OCI-LY7 (cell line): ENCODE measurements at regions not wholly inside any gene's neighbourhood (a gene's known extent, or its start where the extent isn't known, plus 50 kb on each side); places are given as distances from the start of the nearest gene placed in this dataset.

Experiments used
- BruUV-seq: library from RNA; stranded (reverse); fragments of 400-500 nt; replicated peaks from 2 replicates; lab custom pipeline; 2021; lab: Mats Ljungman, UMichigan
- CTCF ChIA-PET: fragments of 300-600 bp; sonication (Branson Sonifier 250); formaldehyde crosslinking; loops from one replicate; lab custom pipeline; 2022; ENCODE audit warnings: antibody characterized with exemption; ENCODE audit not compliant: unreplicated experiment; lab: Charles Lee
- POLR2A ChIA-PET: fragments of 300-600 bp; sonication (Branson Sonifier 250); formaldehyde crosslinking; loops from one replicate; lab custom pipeline; 2022; ENCODE audit warnings: antibody characterized with exemption; lab: Charles Lee
- DNase-seq: peaks from one replicate; pipeline ENCODE4 v3.0.0-alpha.2; 2015; ENCODE audit warnings: low spot score
- H2AFZ ChIP-seq: fragments of 200-600 bp; sonication (generic), shearing (Covaris generic); 2 replicates; pipeline ENCODE4 v1.6.1; 2014; ENCODE audit warnings: mild to moderate bottlenecking, antibody characterized with exemption, low read length, moderate library complexity
- H3K27ac ChIP-seq: fragments of 200-600 bp; sonication (generic); 2 replicates; pipeline ENCODE4 v1.5.1; 2014; ENCODE audit warnings: mixed run types, low read depth, mild to moderate bottlenecking, moderate library complexity, low read length, inconsistent platforms; ENCODE audit not compliant: poor library complexity, severe bottlenecking
- H3K36me3 ChIP-seq: fragments of 200-600 bp; sonication (generic); 2 replicates; pipeline ENCODE4 v1.6.1; 2014; ENCODE audit warnings: mild to moderate bottlenecking, antibody characterized with exemption, low read length, moderate library complexity, mixed read lengths; ENCODE audit not compliant: insufficient read depth
- H3K4me1 ChIP-seq: fragments of 200-600 bp; sonication (generic); 2 replicates; pipeline ENCODE4 v1.5.1; 2014; ENCODE audit warnings: mild to moderate bottlenecking, low read length; ENCODE audit not compliant: insufficient read depth, poor library complexity, severe bottlenecking
- H3K4me2 ChIP-seq: fragments of 200-600 bp; sonication (generic); 2 replicates; pipeline ENCODE4 v1.6.1; 2014; ENCODE audit warnings: mild to moderate bottlenecking, low read length
- H3K4me3 ChIP-seq: fragments of 200-600 bp; sonication (generic); 2 replicates; pipeline ENCODE4 v1.5.1; 2014; ENCODE audit warnings: mild to moderate bottlenecking, low read depth, low read length; ENCODE audit not compliant: poor library complexity, severe bottlenecking
- H3K79me2 ChIP-seq: fragments of 200-600 bp; sonication (generic); 2 replicates; pipeline ENCODE4 v1.6.1; 2016; ENCODE audit warnings: low read depth, mild to moderate bottlenecking, low read length, moderate library complexity, mixed read lengths; ENCODE audit not compliant: insufficient read depth
- H3K9me2 ChIP-seq: fragments of 200-600 bp; sonication (generic); 2 replicates; pipeline ENCODE4 v1.6.1; 2016; ENCODE audit warnings: mild to moderate bottlenecking, low read length, mixed read lengths; ENCODE audit not compliant: insufficient read depth
- H3K9me3 ChIP-seq: fragments of 200-600 bp; sonication (generic); 2 replicates; pipeline ENCODE4 v1.6.1; 2014; ENCODE audit warnings: mild to moderate bottlenecking, mixed run types, low read length, mixed read lengths
- H4K20me1 ChIP-seq: fragments of 200-600 bp; sonication (generic); 2 replicates; pipeline ENCODE4 v1.6.1; 2014; ENCODE audit warnings: mild to moderate bottlenecking, antibody characterized with exemption, low read length, moderate library complexity, mixed read lengths; ENCODE audit not compliant: insufficient read depth
- CTCF ChIP-seq: fragments of 200-600 bp; sonication (generic); conservative IDR thresholded peaks from 2 replicates; pipeline ENCODE4 v1.5.1; 2014; ENCODE audit warnings: mild to moderate bottlenecking, antibody characterized with exemption, low read length, moderate library complexity, mixed read lengths
- EZH2phosphoT487 ChIP-seq: fragments of 200-600 bp; sonication (generic); IDR thresholded peaks from 2 replicates; pipeline ENCODE4 v1.6.1; 2018; ENCODE audit warnings: low read depth, borderline replicate concordance, mild to moderate bottlenecking, mixed run types, antibody characterized with exemption, low read length, moderate library complexity, mixed read lengths
- intact Hi-C: fragments of 100-400 bp; cut with micrococcal nuclease; formaldehyde crosslinking; loops from one replicate; pipeline ENCODE4 v1.10.0; 2022; ENCODE audit not compliant: unreplicated experiment

GRCh38 chr12:30506411-30506810 is 189.3 kb downstream of the IPO8 start:
- no TSS peak for BruUV-seq
- no peak for DNase-seq
- no peak for TF ChIP-seq CTCF
- no peak for TF ChIP-seq EZH2phosphoT487
- H3K4me1 ChIP-seq, result no peaks in the 10 kb centered on the region
- no peaks in the 10 kb centered on the region for H3K79me2 ChIP-seq
- no peaks in the 10 kb centered on the region for H4K20me1 ChIP-seq
- H2AFZ ChIP-seq, result no peak overlapping the region
- no peaks in the 10 kb centered on the region for H3K9me3 ChIP-seq
- ChIA-PET CTCF (no interaction called here), POLR2A (no interaction called here)
- no peaks in the 10 kb centered on the region for H3K36me3 ChIP-seq
- no peaks in the 10 kb centered on the region for H3K9me2 ChIP-seq
- no peak overlapping the region for H3K4me2 ChIP-seq
- intact Hi-C loops, result no loop called here
- no peak overlapping the region for H3K27ac ChIP-seq
- no peak overlapping the region for H3K4me3 ChIP-seq

GRCh38 chr12:30501718-30502117 is 194.0 kb downstream of the IPO8 start:
- H3K79me2 ChIP-seq, result no peaks in the 10 kb centered on the region
- no peaks in the 10 kb centered on the region for H3K9me3 ChIP-seq
- intact Hi-C loops, result no loop called here
- ChIA-PET POLR2A (no interaction called here), CTCF (no interaction called here)
- no peak overlapping the region for H3K4me2 ChIP-seq
- no peak overlapping the region for H3K27ac ChIP-seq
- DNase-seq, result no peak
- H3K4me3 ChIP-seq, result no peak overlapping the region
- H4K20me1 ChIP-seq, result no peaks in the 10 kb centered on the region
- no peaks in the 10 kb centered on the region for H3K36me3 ChIP-seq
- H3K4me1 ChIP-seq, result no peaks in the 10 kb centered on the region
- no peak overlapping the region for H2AFZ ChIP-seq
- BruUV-seq, result no TSS peak
- no peaks in the 10 kb centered on the region for H3K9me2 ChIP-seq
- TF ChIP-seq EZH2phosphoT487, result no peak
- TF ChIP-seq CTCF, result no peak

GRCh38 chr12:30500532-30500931 is 195.1 kb downstream of the IPO8 start:
- Histone ChIP-seq H2AFZ (no peak overlapping the region), H3K4me2 (no peak overlapping the region), H3K36me3 (no peaks in the 10 kb centered on the region), H3K9me3 (no peaks in the 10 kb centered on the region), H3K4me1 (no peaks in the 10 kb centered on the region), H3K4me3 (no peak overlapping the region), H4K20me1 (no peaks in the 10 kb centered on the region), H3K79me2 (no peaks in the 10 kb centered on the region), H3K9me2 (no peaks in the 10 kb centered on the region), H3K27ac (no peak overlapping the region)
- BruUV-seq, result no TSS peak
- CTCF ChIA-PET, result no interaction called here
- TF ChIP-seq EZH2phosphoT487, result no peak
- TF ChIP-seq CTCF, result no peak
- intact Hi-C loops, result no loop called here
- POLR2A ChIA-PET, result no interaction called here
- no peak for DNase-seq
